Uterus (tissue), 3 donors: ENCODE measurements at regions not wholly inside any gene's neighbourhood (a gene's known extent, or its start where the extent isn't known, plus 50 kb on each side); places are given as distances from the start of the nearest gene placed in this dataset.

ENCODE experiments used
- DNase-seq, 2 donors: peaks; one replicate each; pipeline ENCODE4 v3.0.0-alpha.2; 2019 to 2020
- H3K27ac ChIP-seq, 2 donors: fragments of 200-600 bp; sonication (generic); 1 replicate in 1 of 2; 2 replicates in 1 of 2; pipeline ENCODE4 v1.5.1; 2016 to 2018
- H3K27me3 ChIP-seq, 2 donors: fragments of 200-600 bp; sonication (generic); one replicate each; pipeline ENCODE4 v1.5.1; 2018 to 2019; ENCODE audit warnings: control low read depth in 1 of 2
- H3K36me3 ChIP-seq, 2 donors: fragments of 200-600 bp; sonication (generic); one replicate each; pipeline ENCODE4 v1.5.1; 2019; ENCODE audit warnings: control low read depth in 1 of 2
- H3K4me1 ChIP-seq, 2 donors: fragments of 200-600 bp; sonication (generic); one replicate each; pipeline ENCODE4 v1.5.1; 2018 to 2019; ENCODE audit warnings: control low read depth in 1 of 2
- H3K4me3 ChIP-seq, 2 donors: fragments of 200-600 bp; sonication (generic); 1 replicate in 1 of 2; 2 replicates in 1 of 2; pipeline ENCODE4 v1.5.1; 2018 to 2019; ENCODE audit warnings: mild to moderate bottlenecking in 1 of 2
- H3K9me3 ChIP-seq, 2 donors: fragments of 200-600 bp; sonication (generic); one replicate each; pipeline ENCODE4 v1.5.1; 2019; ENCODE audit warnings: control low read depth in 1 of 2
- CTCF ChIP-seq, 4 experiments: fragments of 200-600 bp in 2 of 4; fragments of 450-650 bp in 2 of 4; sonication (generic) in 2 of 4; IDR thresholded peaks; one replicate each; pipeline ENCODE4 v1.5.1; 2016 to 2019; ENCODE audit warnings: antibody characterized with exemption in 4 of 4, mild to moderate bottlenecking in 2 of 4, moderate library complexity in 1 of 4
- POLR2A ChIP-seq, 2 donors: fragments of 450-650 bp; IDR thresholded peaks; one replicate each; pipeline ENCODE4 v1.6.1; 2016; ENCODE audit warnings: antibody characterized with exemption in 2 of 2, mild to moderate bottlenecking in 1 of 2, moderate library complexity in 1 of 2
- intact Hi-C: fragments of 100-400 bp; cut with DNase I; formaldehyde crosslinking; loops from one replicate; pipeline ENCODE4 v1.15.1; 2023; ENCODE audit warnings: low total_unique reads
- donor health status: DM: yes; HTN: yes; CAD: no.

DNA sequence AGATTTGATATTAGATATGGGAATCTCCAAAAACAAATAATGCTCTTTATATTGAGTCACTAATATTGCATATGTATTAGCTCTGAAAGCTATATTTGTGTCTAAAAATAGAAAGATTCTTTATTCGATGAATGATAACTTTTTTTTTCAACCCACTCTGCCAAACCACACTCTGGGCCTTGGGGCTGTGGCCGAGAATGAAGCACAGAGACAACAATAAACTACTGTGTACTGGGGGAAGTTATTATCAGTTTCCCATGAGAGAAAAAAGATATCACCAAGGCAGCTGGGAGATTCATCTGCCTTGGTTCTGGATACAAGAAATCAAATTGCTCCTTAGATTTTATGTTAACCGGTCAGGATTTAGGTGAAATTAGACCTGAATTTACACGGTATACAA is 762.2 kb downstream of the SUCLG1 start:
- H3K4me1 ChIP-seq = no peaks in the 10 kb centered on the region
- H3K4me3 ChIP-seq = no peak overlapping the region
- intact Hi-C loops = no loop called here
- TF ChIP-seq CTCF (IDR thresholded peaks at IDR 0.05) = no peak
- no peak for TF ChIP-seq POLR2A (IDR thresholded peaks at IDR 0.05)
- no peak for DNase-seq
- no peaks in the 10 kb centered on the region for H3K27me3 ChIP-seq
- H3K9me3 ChIP-seq = no peaks in the 10 kb centered on the region
- H3K36me3 ChIP-seq = no peaks in the 10 kb centered on the region
- no peak overlapping the region for H3K27ac ChIP-seq

GRCh38 chr2:83695530-83695929 is 763.5 kb downstream of the SUCLG1 start:
- H3K4me3 ChIP-seq = no peak overlapping the region
- TF ChIP-seq POLR2A (IDR thresholded peaks at IDR 0.05) = no peak
- TF ChIP-seq CTCF (IDR thresholded peaks at IDR 0.05) = no peak

GRCh38 chr2:83695037-83695436 is 764.0 kb downstream of the SUCLG1 start:
- H3K4me1 ChIP-seq = no peaks in the 10 kb centered on the region
- intact Hi-C loops = no loop called here
- no peaks in the 10 kb centered on the region for H3K27me3 ChIP-seq
- no peaks in the 10 kb centered on the region for H3K36me3 ChIP-seq
- TF ChIP-seq CTCF (IDR thresholded peaks at IDR 0.05) (no peak), POLR2A (IDR thresholded peaks at IDR 0.05) (no peak)
- DNase-seq = no peak
- H3K27ac ChIP-seq = no peak overlapping the region
- no peak overlapping the region for H3K4me3 ChIP-seq
- H3K9me3 ChIP-seq = no peaks in the 10 kb centered on the region

More at GRCh38 chr2:83695530-83695929, 763.5 kb downstream of the SUCLG1 start:
- no peaks in the 10 kb centered on the region for H3K4me1 ChIP-seq
- no peaks in the 10 kb centered on the region for H3K36me3 ChIP-seq
- intact Hi-C loops = no loop called here
- DNase-seq = no peak
- no peak overlapping the region for H3K27ac ChIP-seq
- no peaks in the 10 kb centered on the region for H3K27me3 ChIP-seq
- no peaks in the 10 kb centered on the region for H3K9me3 ChIP-seq

- intact Hi-C loops = no loop called here
Measured at GRCh38 chr2:83689402-83689801, 769.7 kb downstream of the SUCLG1 start.

DNA sequence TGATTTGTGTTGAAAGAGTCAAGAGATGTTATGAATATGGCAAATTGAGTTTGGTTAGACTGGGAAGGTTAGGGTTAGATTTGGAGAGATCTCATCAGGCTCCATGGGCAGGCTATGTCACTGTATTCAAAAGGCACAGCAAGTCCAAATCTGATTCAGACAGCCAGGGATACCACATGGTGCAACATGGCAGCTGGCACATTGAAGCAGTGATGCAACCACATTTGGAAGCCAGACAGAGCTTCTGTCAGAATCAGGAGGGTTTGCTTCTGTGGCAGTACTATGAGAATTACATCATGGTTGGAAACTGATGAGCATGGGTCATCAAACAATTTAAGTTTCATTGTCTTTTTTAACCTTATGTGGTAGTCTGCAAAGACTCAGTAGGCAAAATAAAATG is 772.2 kb downstream of the SUCLG1 start:
- TF ChIP-seq CTCF (IDR thresholded peaks at IDR 0.05) (no peak), POLR2A (IDR thresholded peaks at IDR 0.05) (no peak)
- no peak overlapping the region for H3K27ac ChIP-seq
- no peaks in the 10 kb centered on the region for H3K27me3 ChIP-seq
- no peak overlapping the region for H3K4me3 ChIP-seq
- DNase-seq = no peak
- intact Hi-C loops = no loop called here
- H3K4me1 ChIP-seq = no peaks in the 10 kb centered on the region
- no peaks in the 10 kb centered on the region for H3K36me3 ChIP-seq
- H3K9me3 ChIP-seq = no peaks in the 10 kb centered on the region

More at GRCh38 chr2:83689402-83689801, 769.7 kb downstream of the SUCLG1 start:
- no peak for DNase-seq
- no peaks in the 10 kb centered on the region for H3K9me3 ChIP-seq
- no peak overlapping the region for H3K27ac ChIP-seq
- TF ChIP-seq POLR2A (IDR thresholded peaks at IDR 0.05) (no peak), CTCF (IDR thresholded peaks at IDR 0.05) (no peak)
- H3K36me3 ChIP-seq = no peaks in the 10 kb centered on the region
- H3K27me3 ChIP-seq = no peaks in the 10 kb centered on the region
- H3K4me3 ChIP-seq = no peak overlapping the region
- H3K4me1 ChIP-seq = no peaks in the 10 kb centered on the region
